Tibial artery (tissue), 4 donors: ENCODE measurements at regions not wholly inside any gene's neighbourhood (a gene's known extent, or its start where the extent isn't known, plus 50 kb on each side); places are given as distances from the start of the nearest gene placed in this dataset.
"Not testable (repeated sequence)": the region's sequence is repeated elsewhere in the genome, so short reads cannot be mapped to it uniquely, and the experiment has no call there.

ENCODE experiments used
- DNase-seq, 2 donors: peaks; one replicate each; pipeline ENCODE4 v3.0.0-alpha.2; 2019
- H3K27ac ChIP-seq, 2 donors: fragments of 200-600 bp; sonication (generic) in 1 of 2; 1 replicate in 1 of 2; 2 replicates in 1 of 2; pipeline ENCODE4 v1.5.1; 2018 to 2019; ENCODE audit warnings: mild to moderate bottlenecking in 1 of 2
- H3K27me3 ChIP-seq, 2 donors: fragments of 200-600 bp; sonication (generic) in 1 of 2; one replicate each; pipeline versions ENCODE4 v1.5.1 to v1.6.0; 2016 to 2019
- H3K36me3 ChIP-seq, 3 donors: fragments of 200-600 bp; sonication (generic) in 2 of 3; one replicate each; pipeline ENCODE4 v1.5.1; 2016 to 2019; ENCODE audit warnings: mild to moderate bottlenecking in 2 of 3
- H3K4me1 ChIP-seq, 4 donors: fragments of 200-600 bp; sonication (generic) in 2 of 4; 1 replicate in 3 of 4; 2 replicates in 1 of 4; pipeline ENCODE4 v1.5.1; 2016 to 2019
- H3K4me3 ChIP-seq, 2 donors: fragments of 200-600 bp; sonication (generic) in 1 of 2; 1 replicate in 1 of 2; 2 replicates in 1 of 2; pipeline ENCODE4 v1.5.1; 2018 to 2019; ENCODE audit warnings: mild to moderate bottlenecking in 2 of 2
- H3K9me3 ChIP-seq, 3 donors: fragments of 200-600 bp; sonication (generic) in 1 of 3; one replicate each; pipeline ENCODE4 v1.5.1; 2016 to 2019
- intact Hi-C: fragments of 100-400 bp; cut with DNase I; formaldehyde crosslinking; loops from one replicate; pipeline ENCODE4 v1.15.0; 2023; ENCODE audit warnings: low total_unique reads

GRCh38 chr1:79152-79551 is 372.3 kb downstream of the OR4F29 start:
- intact Hi-C loops, H3K4me1 ChIP-seq: not testable (repeated sequence)

GRCh38 chr1:65119-65518 is 386.4 kb downstream of the OR4F29 start, which contains the start of gene OR4F5:
Gene OR4F5 (plus strand): TSS chr1:65419.
- intact Hi-C loops, H3K9me3 ChIP-seq, H3K27ac ChIP-seq, H3K36me3 ChIP-seq, DNase-seq, H3K4me1 ChIP-seq, H3K27me3 ChIP-seq, H3K4me3 ChIP-seq: not testable (repeated sequence)

More at GRCh38 chr1:79152-79551, 372.3 kb downstream of the OR4F29 start:
- not testable (repeated sequence) for DNase-seq, H3K36me3 ChIP-seq, H3K27me3 ChIP-seq, H3K4me3 ChIP-seq, H3K27ac ChIP-seq, H3K9me3 ChIP-seq

DNA sequence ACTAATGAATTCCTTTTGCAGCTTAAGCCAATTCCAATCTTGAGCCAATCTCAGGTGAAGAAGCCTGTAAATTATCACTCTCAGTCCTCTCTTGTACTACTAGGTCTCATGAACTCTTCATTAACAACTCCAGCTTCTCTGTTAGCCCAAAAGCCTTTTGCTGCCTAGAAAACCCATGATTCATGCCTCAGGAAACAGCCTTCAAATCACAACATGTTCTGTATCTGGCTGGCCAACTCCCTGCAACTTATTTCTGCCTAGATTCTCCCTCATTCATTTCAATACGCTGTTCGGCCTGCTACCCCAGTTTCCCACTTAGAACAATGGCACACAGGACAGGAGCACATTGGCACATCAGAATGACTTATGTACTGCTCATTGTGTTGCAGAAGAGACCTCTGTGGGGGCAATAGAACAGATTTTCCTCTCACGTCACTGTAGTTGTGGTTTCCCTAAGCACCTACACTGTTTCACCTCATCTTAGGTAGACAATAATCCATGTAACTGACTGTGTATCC is 395.4 kb downstream of the OR4F29 start:
- H3K4me1 ChIP-seq, H3K27me3 ChIP-seq, intact Hi-C loops, H3K4me3 ChIP-seq, DNase-seq, H3K9me3 ChIP-seq, H3K36me3 ChIP-seq, H3K27ac ChIP-seq: not testable (repeated sequence)

GRCh38 chr1:53182-53581 is 398.3 kb downstream of the OR4F29 start:
- DNase-seq, H3K36me3 ChIP-seq, H3K27me3 ChIP-seq, H3K4me3 ChIP-seq, H3K4me1 ChIP-seq, H3K27ac ChIP-seq, H3K9me3 ChIP-seq, intact Hi-C loops: not testable (repeated sequence)

DNA sequence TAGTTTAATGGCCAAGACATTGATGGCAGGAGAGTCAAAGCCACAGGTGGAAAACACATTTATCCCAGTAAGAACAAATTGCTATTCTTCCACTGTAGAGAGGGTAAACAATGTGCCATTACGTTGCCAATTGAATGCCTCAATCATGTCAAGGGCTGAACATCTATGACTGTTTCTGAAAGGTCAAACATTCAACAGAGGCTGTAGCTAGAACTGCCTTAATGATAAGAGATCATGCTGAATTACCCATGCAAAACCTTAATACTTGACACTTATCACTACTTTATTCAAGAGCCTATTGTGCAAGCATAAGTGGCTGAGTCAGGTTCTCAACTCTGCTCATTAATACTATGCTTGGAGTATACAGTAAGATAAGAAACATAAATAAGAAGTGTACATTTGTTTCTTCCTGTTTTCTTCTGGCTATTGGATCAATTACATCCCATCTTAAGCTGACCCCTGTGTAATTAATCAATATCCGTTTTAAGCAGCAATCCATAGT is 409.5 kb downstream of the OR4F29 start:
- H3K36me3 ChIP-seq, H3K9me3 ChIP-seq, H3K27me3 ChIP-seq, H3K4me1 ChIP-seq, DNase-seq, H3K27ac ChIP-seq, intact Hi-C loops, H3K4me3 ChIP-seq: not testable (repeated sequence)

GRCh38 chr1:41197-41596 is 410.3 kb downstream of the OR4F29 start:
- DNase-seq, intact Hi-C loops, H3K4me3 ChIP-seq, H3K36me3 ChIP-seq, H3K4me1 ChIP-seq, H3K27ac ChIP-seq, H3K27me3 ChIP-seq, H3K9me3 ChIP-seq: not testable (repeated sequence)

- H3K27me3 ChIP-seq, intact Hi-C loops, H3K4me1 ChIP-seq, H3K4me3 ChIP-seq, H3K27ac ChIP-seq, DNase-seq, H3K36me3 ChIP-seq, H3K9me3 ChIP-seq: not testable (repeated sequence)
Measured at GRCh38 chr1:29183-29582, 422.3 kb downstream of the OR4F29 start.

- H3K36me3 ChIP-seq, H3K4me3 ChIP-seq, H3K27me3 ChIP-seq, H3K27ac ChIP-seq, H3K4me1 ChIP-seq, intact Hi-C loops, H3K9me3 ChIP-seq: not testable (repeated sequence)
- DNase-seq, result peak; percentile 20 to 68
Measured at GRCh38 chr1:17298-17697, 434.2 kb downstream of the OR4F29 start.

GRCh38 chr1:16025-16424 is 435.5 kb downstream of the OR4F29 start:
- H3K27me3 ChIP-seq, H3K36me3 ChIP-seq, H3K4me1 ChIP-seq, H3K27ac ChIP-seq, intact Hi-C loops, H3K4me3 ChIP-seq, H3K9me3 ChIP-seq: not testable (repeated sequence)
- DNase-seq, result peak in 1 of 2 donors; percentile 55

DNA sequence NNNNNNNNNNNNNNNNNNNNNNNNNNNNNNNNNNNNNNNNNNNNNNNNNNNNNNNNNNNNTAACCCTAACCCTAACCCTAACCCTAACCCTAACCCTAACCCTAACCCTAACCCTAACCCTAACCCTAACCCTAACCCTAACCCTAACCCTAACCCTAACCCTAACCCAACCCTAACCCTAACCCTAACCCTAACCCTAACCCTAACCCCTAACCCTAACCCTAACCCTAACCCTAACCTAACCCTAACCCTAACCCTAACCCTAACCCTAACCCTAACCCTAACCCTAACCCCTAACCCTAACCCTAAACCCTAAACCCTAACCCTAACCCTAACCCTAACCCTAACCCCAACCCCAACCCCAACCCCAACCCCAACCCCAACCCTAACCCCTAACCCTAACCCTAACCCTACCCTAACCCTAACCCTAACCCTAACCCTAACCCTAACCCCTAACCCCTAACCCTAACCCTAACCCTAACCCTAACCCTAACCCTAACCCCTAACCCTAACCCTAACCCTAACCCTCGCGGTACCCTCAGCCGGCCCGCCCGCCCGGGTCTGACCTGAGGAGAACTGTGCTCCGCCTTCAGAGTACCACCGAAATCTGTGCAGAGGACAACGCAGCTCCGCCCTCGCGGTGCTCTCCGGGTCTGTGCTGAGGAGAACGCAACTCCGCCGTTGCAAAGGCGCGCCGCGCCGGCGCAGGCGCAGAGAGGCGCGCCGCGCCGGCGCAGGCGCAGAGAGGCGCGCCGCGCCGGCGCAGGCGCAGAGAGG is 441.3 kb downstream of the OR4F29 start:
- intact Hi-C loops, H3K27me3 ChIP-seq: not testable (repeated sequence)

More for the DNA sequence above, 441.3 kb downstream of the OR4F29 start:
- peak in 1 of 2 donors; percentile 68 for DNase-seq
- H3K4me1 ChIP-seq, H3K9me3 ChIP-seq, H3K36me3 ChIP-seq, H3K27ac ChIP-seq, H3K4me3 ChIP-seq: not testable (repeated sequence)
